CD14-positive monocyte (primary cell): ENCODE measurements at regions not wholly inside any gene's neighbourhood (a gene's known extent, or its start where the extent isn't known, plus 50 kb on each side); places are given as distances from the start of the nearest gene placed in this dataset.
"Not testable (repeated sequence)": the region's sequence is repeated elsewhere in the genome, so short reads cannot be mapped to it uniquely, and the experiment has no call there.

Experiments
- DNase-seq, 3 donors: peaks; one replicate each; pipeline ENCODE4 v3.0.0-alpha.2; 2011 to 2022
- H2AFZ ChIP-seq: 2 replicates; pipeline ENCODE4 v1.6.0; 2012; ENCODE audit warnings: mild to moderate bottlenecking, low read depth, low read length, inconsistent platforms; ENCODE audit not compliant: insufficient read depth, poor library complexity, severe bottlenecking
- H3K27ac ChIP-seq, 2 donors: 1 replicate in 1 of 2; 2 replicates in 1 of 2; pipeline ENCODE4 v1.5.1; 2012 to 2013; ENCODE audit warnings: low read length in 2 of 2, control low read depth in 1 of 2, inconsistent platforms in 1 of 2, low read depth in 1 of 2, mild to moderate bottlenecking in 1 of 2
- H3K27me3 ChIP-seq, 2 donors: one replicate each; pipeline versions ENCODE4 v1.6.0 to v1.6.1; 2011 to 2013; ENCODE audit warnings: low read length in 2 of 2; ENCODE audit not compliant: control insufficient read depth in 2 of 2, insufficient read depth in 2 of 2
- H3K36me3 ChIP-seq, 2 donors: replicated peaks in 1 of 2; 1 replicate in 1 of 2; 2 replicates in 1 of 2; pipeline versions ENCODE4 v1.5.1 to v1.6.1; 2012 to 2013; ENCODE audit warnings: low read length in 2 of 2, control low read depth in 1 of 2, inconsistent platforms in 1 of 2, mild to moderate bottlenecking in 1 of 2; ENCODE audit not compliant: insufficient read depth in 2 of 2, control insufficient read depth in 1 of 2
- H3K4me1 ChIP-seq, 2 donors: 1 replicate in 1 of 2; 2 replicates in 1 of 2; pipeline versions ENCODE4 v1.5.1 to v1.6.1; 2012 to 2013; ENCODE audit warnings: low read length in 2 of 2, control low read depth in 1 of 2, inconsistent platforms in 1 of 2, mild to moderate bottlenecking in 1 of 2, moderate library complexity in 1 of 2; ENCODE audit not compliant: insufficient read depth in 2 of 2, control insufficient read depth in 1 of 2
- H3K4me2 ChIP-seq: replicated peaks from 2 replicates; pipeline ENCODE3; 2012; ENCODE audit warnings: low read length, moderate library complexity, mild to moderate bottlenecking; ENCODE audit not compliant: poor library complexity, severe bottlenecking; ENCODE audit errors: extremely low read depth
- H3K4me3 ChIP-seq, 3 experiments: fragments of 200-600 bp in 1 of 3; sonication (generic) in 1 of 3; replicated peaks in 1 of 3; 1 replicate in 2 of 3; 2 replicates in 1 of 3; pipeline ENCODE4 v1.5.1; 2011 to 2013; ENCODE audit warnings: low read length in 3 of 3, mild to moderate bottlenecking in 3 of 3, control low read depth in 2 of 3, low read depth in 2 of 3, inconsistent platforms in 1 of 3, moderate library complexity in 1 of 3
- H3K79me2 ChIP-seq: 2 replicates; pipeline ENCODE4 v1.6.0; 2012; ENCODE audit warnings: mild to moderate bottlenecking, control low read depth, inconsistent platforms, low read length, moderate library complexity; ENCODE audit not compliant: insufficient read depth
- H3K9ac ChIP-seq: 2 replicates; pipeline ENCODE4 v1.6.0; 2017; ENCODE audit warnings: low read length, mild to moderate bottlenecking; ENCODE audit not compliant: insufficient read depth, poor library complexity, severe bottlenecking
- H3K9me3 ChIP-seq, 2 donors: replicated peaks in 1 of 2; 1 replicate in 1 of 2; 2 replicates in 1 of 2; pipeline versions ENCODE4 v1.5.1 to v1.6.1; 2012 to 2013; ENCODE audit warnings: low read length in 2 of 2, control low read depth in 1 of 2; ENCODE audit not compliant: control insufficient read depth in 1 of 2, insufficient read depth in 1 of 2
- H4K20me1 ChIP-seq: 2 replicates; pipeline ENCODE4 v1.6.0; 2012; ENCODE audit warnings: mild to moderate bottlenecking, low read length, control low read depth, moderate library complexity; ENCODE audit not compliant: insufficient read depth
- H3K27ac Mint-ChIP-seq, 7 donors: one replicate each; pipeline ENCODE4 v1.8.0; 2020; ENCODE audit warnings: mild to moderate bottlenecking in 7 of 7, mixed read lengths in 7 of 7, moderate library complexity in 6 of 7, inconsistent platforms in 2 of 7
- H3K27me3 Mint-ChIP-seq, 3 donors: one replicate each; pipeline ENCODE4 v1.8.0; 2021 to 2022; ENCODE audit warnings: low read depth in 3 of 3, mild to moderate bottlenecking in 3 of 3, mixed read lengths in 3 of 3, moderate library complexity in 3 of 3, inconsistent platforms in 1 of 3
- H3K36me3 Mint-ChIP-seq, 2 donors: one replicate each; pipeline ENCODE4 v1.8.0; 2020; ENCODE audit warnings: mixed read lengths in 2 of 2, inconsistent platforms in 1 of 2, mild to moderate bottlenecking in 1 of 2
- H3K4me1 Mint-ChIP-seq: one replicate; pipeline ENCODE4 v1.8.0; 2020; ENCODE audit warnings: mild to moderate bottlenecking, mixed read lengths
- H3K4me3 Mint-ChIP-seq, 2 donors: one replicate each; pipeline ENCODE4 v1.8.0; 2020; ENCODE audit warnings: mild to moderate bottlenecking in 2 of 2, mixed read lengths in 2 of 2, moderate library complexity in 1 of 2
- H3K9me3 Mint-ChIP-seq, 7 donors: one replicate each; pipeline ENCODE4 v1.8.0; 2020 to 2022; ENCODE audit warnings: mixed read lengths in 7 of 7, mild to moderate bottlenecking in 6 of 7, moderate library complexity in 6 of 7, inconsistent platforms in 2 of 7
- WGBS: methylation state at CpG from one replicate; pipeline ENCODE4 v1.1.5; 2013; ENCODE audit warnings: missing lambda C conversion rate; ENCODE audit not compliant: insufficient coverage; 5-methylcytosine and 5-hydroxymethylcytosine counted together
- intact Hi-C, 2 donors: fragments of 100-400 bp; cut with micrococcal nuclease; formaldehyde crosslinking; loops; one replicate each; pipeline versions ENCODE4 v1.15.0 to v1.15.1; 2023

DNA sequence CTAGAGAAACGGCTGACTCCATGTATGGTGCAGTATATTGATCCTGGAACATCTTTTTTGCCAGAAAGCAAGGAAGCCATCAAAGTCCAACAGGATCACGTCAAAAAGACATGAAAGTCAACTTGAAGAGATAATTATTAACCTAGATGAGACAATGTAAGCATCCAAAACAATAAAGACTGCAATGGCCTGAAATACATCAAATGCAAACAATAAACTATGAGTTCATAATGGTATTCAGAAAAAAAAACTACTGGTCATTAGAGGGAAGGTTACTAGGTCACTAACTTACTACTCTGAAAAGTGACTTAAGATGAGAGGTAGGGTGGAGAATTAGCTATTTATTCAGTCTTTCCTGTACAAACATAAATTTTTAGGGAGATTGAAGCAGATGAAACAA is 75.3 kb upstream of the OR4F16 start:
- H3K9ac ChIP-seq, H3K36me3 Mint-ChIP-seq, H3K9me3 ChIP-seq, H2AFZ ChIP-seq, H3K4me3 Mint-ChIP-seq, DNase-seq, H3K27ac ChIP-seq, intact Hi-C loops, H3K79me2 ChIP-seq, H3K4me3 ChIP-seq, H3K4me1 Mint-ChIP-seq, H4K20me1 ChIP-seq, H3K27ac Mint-ChIP-seq, H3K27me3 ChIP-seq, H3K4me2 ChIP-seq, H3K27me3 Mint-ChIP-seq, H3K9me3 Mint-ChIP-seq, H3K36me3 ChIP-seq, H3K4me1 ChIP-seq: not testable (repeated sequence)
- WGBS: no CpG with 5 or more reads among the region's 2 CpGs

DNA sequence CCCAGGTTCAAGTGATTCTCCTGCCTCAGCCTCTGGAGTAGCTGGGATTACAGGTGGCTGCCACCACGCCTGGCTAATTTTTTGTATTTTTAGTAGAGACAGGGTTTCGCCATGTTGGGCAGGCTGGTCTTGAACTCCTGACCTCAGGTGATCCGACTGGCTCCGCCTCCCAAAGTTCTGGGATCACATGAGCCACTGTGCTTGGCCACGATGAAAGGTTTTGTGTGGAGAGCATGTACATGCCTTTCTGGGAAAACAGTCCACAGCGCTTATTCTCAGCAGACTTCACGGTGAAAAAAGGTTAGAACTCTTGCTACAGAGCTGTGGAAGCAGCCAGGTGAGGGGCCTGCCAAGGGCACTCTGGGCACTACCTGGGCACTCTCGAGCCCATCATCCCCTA is 85.0 kb upstream of the OR4F16 start:
- H3K36me3 ChIP-seq, H2AFZ ChIP-seq, H3K36me3 Mint-ChIP-seq, H3K4me1 Mint-ChIP-seq, H3K4me3 Mint-ChIP-seq, H3K9me3 ChIP-seq, H3K27me3 Mint-ChIP-seq, H3K27ac Mint-ChIP-seq, H3K27ac ChIP-seq, H3K4me3 ChIP-seq, H3K4me1 ChIP-seq, DNase-seq, H4K20me1 ChIP-seq, H3K9ac ChIP-seq, H3K79me2 ChIP-seq, H3K27me3 ChIP-seq, intact Hi-C loops, H3K4me2 ChIP-seq, H3K9me3 Mint-ChIP-seq: not testable (repeated sequence)
- 100% methylated on average over 2 of the region's 8 CpGs for WGBS

DNA sequence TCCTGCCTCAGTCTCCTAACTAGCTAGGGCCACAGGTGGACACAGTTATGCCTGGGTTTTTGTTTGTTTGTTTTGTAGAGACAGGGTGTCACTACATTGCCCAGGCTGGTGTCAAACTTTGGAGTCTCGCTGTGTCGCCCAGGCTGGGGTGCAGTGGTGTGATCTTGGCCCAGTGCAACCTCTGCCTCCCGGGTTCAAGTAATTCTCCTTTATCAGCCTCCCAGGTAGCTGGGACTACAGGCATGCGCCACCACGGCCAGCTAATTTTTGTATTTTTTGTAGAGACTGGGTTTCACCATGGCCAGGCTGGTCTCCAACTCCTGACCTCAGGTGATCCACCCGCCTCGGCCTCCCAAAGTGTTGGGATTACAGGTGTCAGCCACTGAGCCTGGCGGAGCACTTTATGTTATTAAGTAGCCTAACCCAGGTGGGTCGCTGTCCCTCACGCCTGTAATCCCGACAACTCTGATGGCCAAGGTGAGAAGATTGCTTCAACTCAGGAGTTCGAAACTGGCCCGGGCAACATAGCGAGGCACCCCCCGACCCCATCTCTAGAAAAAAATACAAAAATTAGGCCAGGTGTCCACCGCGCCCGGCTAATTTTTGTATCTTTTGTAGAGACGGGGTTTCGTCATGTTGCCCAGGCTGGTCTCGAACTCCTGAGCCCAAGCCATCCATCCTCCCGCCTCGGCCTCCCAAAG is 91.2 kb upstream of the OR4F16 start:
- Mint-ChIP-seq H3K27ac (peak overlapping the region; percentile 50 to 100 (median 98)), H3K4me3 (peak overlapping the region in 1 of 2 donors; percentile 89)
- H3K9me3 ChIP-seq, H3K36me3 Mint-ChIP-seq, H3K27me3 Mint-ChIP-seq, H4K20me1 ChIP-seq, H2AFZ ChIP-seq, DNase-seq, H3K4me1 ChIP-seq, H3K4me2 ChIP-seq, H3K27me3 ChIP-seq, H3K4me1 Mint-ChIP-seq, intact Hi-C loops, H3K79me2 ChIP-seq, H3K9me3 Mint-ChIP-seq, H3K36me3 ChIP-seq, H3K9ac ChIP-seq: not testable (repeated sequence)
- Histone ChIP-seq H3K27ac (peak overlapping the region in 1 of 2 donors; percentile 90), H3K4me3 (peak overlapping the region in 1 of 3 experiments; percentile 77)
- WGBS: 93% methylated on average over 11 of the region's 23 CpGs
